Brain microvascular endothelial cell (primary cell): ENCODE measurements at regions not wholly inside any gene's neighbourhood (a gene's known extent, or its start where the extent isn't known, plus 50 kb on each side); places are given as distances from the start of the nearest gene placed in this dataset.

Experiments
- DNase-seq: peaks from one replicate; pipeline ENCODE4 v3.0.0-alpha.2; 2020
- H3K27ac ChIP-seq: fragments of 250-450 bp; sonication (Bioruptor Pico); 2 replicates; pipeline ENCODE4 v1.5.1; 2020; ENCODE audit warnings: mild to moderate bottlenecking, moderate library complexity
- H3K27me3 ChIP-seq: fragments of 250-450 bp; sonication (Bioruptor Pico); replicated peaks from 2 replicates; pipeline ENCODE4 v1.5.1; 2020; ENCODE audit warnings: mild to moderate bottlenecking
- H3K36me3 ChIP-seq: fragments of 250-450 bp; sonication (Bioruptor Pico); replicated peaks from 2 replicates; pipeline ENCODE4 v1.5.1; 2020; ENCODE audit warnings: mild to moderate bottlenecking
- H3K4me3 ChIP-seq: 2 replicates; pipeline ENCODE4 v1.5.1; 2011; ENCODE audit warnings: low read depth, mild to moderate bottlenecking, control low read depth, low read length, moderate library complexity
- CTCF ChIP-seq: IDR thresholded peaks from 2 replicates; pipeline ENCODE4 v1.5.1; 2011; ENCODE audit warnings: low read depth, mild to moderate bottlenecking, moderate library complexity, low read length, control low read depth, inconsistent platforms; ENCODE audit errors: missing control alignments
- in situ Hi-C: cut with HindIII; loops from 2 replicates; pipeline ENCODE4 v1.10.0; 2017; ENCODE audit warnings: low sequenced_read_pairs, low pct_ligation_motif_present

- no peak for TF ChIP-seq CTCF
- in situ Hi-C loops: no loop called here
Observed at GRCh38 chr12:115008929-115009328, 325.0 kb upstream of the TBX3 start.

GRCh38 chr12:115004470-115005146, 320.6 kb upstream of the TBX3 start:
- H3K27ac ChIP-seq: no peak overlapping the region
- DNase-seq: no peak
- H3K4me3 ChIP-seq: no peak overlapping the region
- in situ Hi-C loops: no loop called here
- H3K27me3 ChIP-seq: no peaks in the 10 kb centered on the region
- no peak for TF ChIP-seq CTCF
- H3K36me3 ChIP-seq: no peaks in the 10 kb centered on the region

More at GRCh38 chr12:115008929-115009328, 325.0 kb upstream of the TBX3 start:
- no peak for DNase-seq
- Histone ChIP-seq H3K27me3 (no peaks in the 10 kb centered on the region), H3K4me3 (no peak overlapping the region), H3K36me3 (no peaks in the 10 kb centered on the region), H3K27ac (no peak overlapping the region)

GRCh38 chr12:115002434-115002833, 318.5 kb upstream of the TBX3 start:
- TF ChIP-seq CTCF: no peak
- Histone ChIP-seq H3K4me3 (no peak overlapping the region), H3K27me3 (no peaks in the 10 kb centered on the region), H3K36me3 (no peaks in the 10 kb centered on the region), H3K27ac (no peak overlapping the region)
- DNase-seq: no peak
- in situ Hi-C loops: no loop called here

GRCh38 chr12:115001571-115002180, 317.7 kb upstream of the TBX3 start:
- no peaks in the 10 kb centered on the region for H3K36me3 ChIP-seq
- no peak overlapping the region for H3K27ac ChIP-seq
- H3K27me3 ChIP-seq: no peaks in the 10 kb centered on the region
- no peak for TF ChIP-seq CTCF
- in situ Hi-C loops: no loop called here
- H3K4me3 ChIP-seq: no peak overlapping the region
- DNase-seq: no peak

GRCh38 chr12:115000038-115000437, 316.1 kb upstream of the TBX3 start:
- Histone ChIP-seq H3K4me3 (no peak overlapping the region), H3K27me3 (no peaks in the 10 kb centered on the region), H3K36me3 (no peaks in the 10 kb centered on the region), H3K27ac (no peak overlapping the region)
- peak; percentile 25 for DNase-seq
- in situ Hi-C loops: no loop called here
- TF ChIP-seq CTCF: no peak
